PC-3 (cell line): ENCODE measurements at regions not wholly inside any gene's neighbourhood (a gene's known extent, or its start where the extent isn't known, plus 50 kb on each side); places are given as distances from the start of the nearest gene placed in this dataset.

Experiments
- ATAC-seq: fragments of 200-7000 bp; cut with Tn5 transposase; 2 replicates; pipeline ENCODE4 v1.9.1; 2020; ENCODE audit warnings: mild to moderate bottlenecking, moderate library complexity
- BruUV-seq: library from RNA; stranded (reverse); fragments of 400-500 nt; replicated peaks from 2 replicates; lab custom pipeline; 2021; lab: Mats Ljungman, UMichigan
- CTCF ChIA-PET: fragments of 300-600 bp; sonication (Branson Sonifier 250); formaldehyde crosslinking; loops from one replicate; lab custom pipeline; 2022; ENCODE audit warnings: antibody characterized with exemption; lab: Charles Lee
- POLR2A ChIA-PET: fragments of 300-600 bp; sonication (Branson Sonifier 250); formaldehyde crosslinking; loops from one replicate; lab custom pipeline; 2022; ENCODE audit warnings: antibody characterized with exemption; ENCODE audit not compliant: unreplicated experiment; lab: Charles Lee
- DNase-seq: peaks from one replicate; pipeline ENCODE4 v3.0.0-alpha.2; 2015
- H2AFZ ChIP-seq: fragments of 300-600 bp; sonication (generic); 2 replicates; pipeline ENCODE4 v1.6.0; 2016; ENCODE audit warnings: antibody characterized with exemption, low read length
- H3F3A ChIP-seq: fragments of 300-600 bp; sonication (generic); one replicate; pipeline ENCODE4 v1.6.0; 2017; ENCODE audit warnings: antibody characterized with exemption, low read length, control low read depth, mild to moderate bottlenecking; ENCODE audit not compliant: unreplicated experiment
- H3K27ac ChIP-seq: fragments of 300-600 bp; sonication (generic); 2 replicates; pipeline ENCODE4 v1.5.1; 2016; ENCODE audit warnings: mild to moderate bottlenecking, low read length
- H3K27me3 ChIP-seq: fragments of 300-600 bp; sonication (generic); 2 replicates; pipeline ENCODE4 v1.6.1; 2016; ENCODE audit warnings: low read length, mixed read lengths
- H3K36me3 ChIP-seq: fragments of 300-600 bp; sonication (generic); 2 replicates; pipeline ENCODE4 v1.6.1; 2016; ENCODE audit warnings: low read depth, mixed run types, low read length, mixed read lengths
- H3K4me1 ChIP-seq: fragments of 300-600 bp; sonication (generic); 2 replicates; pipeline ENCODE4 v1.5.1; 2016; ENCODE audit warnings: low read length; ENCODE audit not compliant: insufficient read depth
- H3K4me2 ChIP-seq: fragments of 300-600 bp; sonication (generic); 2 replicates; pipeline ENCODE4 v1.6.0; 2016; ENCODE audit warnings: low read length
- H3K4me3 ChIP-seq: fragments of 300-600 bp; sonication (generic); 2 replicates; pipeline ENCODE4 v1.5.1; 2016; ENCODE audit warnings: mild to moderate bottlenecking, low read length, mixed read lengths
- H3K79me2 ChIP-seq: fragments of 300-600 bp; sonication (generic); 2 replicates; pipeline ENCODE4 v1.6.1; 2017; ENCODE audit warnings: low read length, mixed read lengths
- H3K9ac ChIP-seq: fragments of 300-600 bp; sonication (generic); 2 replicates; pipeline ENCODE4 v1.6.0; 2016; ENCODE audit warnings: mild to moderate bottlenecking, low read length
- H3K9me2 ChIP-seq: fragments of 300-600 bp; sonication (generic); replicated peaks from 2 replicates; pipeline ENCODE4 v1.6.1; 2016; ENCODE audit warnings: mixed run types, low read length, mixed read lengths
- H3K9me3 ChIP-seq: fragments of 300-600 bp; sonication (generic); 2 replicates; pipeline ENCODE4 v1.6.1; 2016; ENCODE audit warnings: low read length, mixed read lengths
- H4K20me1 ChIP-seq: fragments of 300-600 bp; sonication (generic); 2 replicates; pipeline ENCODE4 v1.6.1; 2016; ENCODE audit warnings: low read length, mixed read lengths
- CTCF ChIP-seq: fragments of 300-600 bp; sonication (generic); conservative IDR thresholded peaks from 2 replicates; pipeline ENCODE4 v1.5.1; 2017; ENCODE audit warnings: antibody characterized with exemption, low read depth, mild to moderate bottlenecking, low read length
- EZH2 ChIP-seq: fragments of 300-600 bp; sonication (generic); IDR thresholded peaks from one replicate; pipeline ENCODE4 v1.6.1; 2017; ENCODE audit warnings: antibody characterized with exemption, mild to moderate bottlenecking, low read length; ENCODE audit not compliant: unreplicated experiment
- EZH2phosphoT487 ChIP-seq: fragments of 300-600 bp; sonication (generic); IDR thresholded peaks from 2 replicates; pipeline ENCODE4 v1.6.1; 2018; ENCODE audit warnings: mild to moderate bottlenecking, antibody characterized with exemption, low read length, borderline replicate concordance
- intact Hi-C: fragments of 100-400 bp; cut with micrococcal nuclease; formaldehyde crosslinking; loops from 2 replicates; pipeline ENCODE4 v1.9.0; 2023

GRCh38 chr1:228994676-228995594 is 259.7 kb downstream of the RHOU start:
- BruUV-seq, result no TSS peak
- DNase-seq, result no peak
- Histone ChIP-seq H3K36me3 (no peaks in the 10 kb centered on the region), H3K9ac (no peak overlapping the region), H3K9me2 (no peaks in the 10 kb centered on the region; the same call in 1 of the 2 replicates), H4K20me1 (no peaks in the 10 kb centered on the region), H3F3A (no peaks in the 10 kb centered on the region), H3K27me3 (peaks cover 81% of the 10 kb centered on the region), H2AFZ (no peak overlapping the region), H3K79me2 (no peaks in the 10 kb centered on the region), H3K27ac (no peak overlapping the region), H3K9me3 (no peaks in the 10 kb centered on the region), H3K4me2 (no peak overlapping the region), H3K4me3 (no peak overlapping the region), H3K4me1 (no peaks in the 10 kb centered on the region)
- POLR2A ChIA-PET, result no interaction called here
- CTCF ChIA-PET, result no interaction called here
- ATAC-seq, result no peak
- TF ChIP-seq EZH2phosphoT487 (no peak), EZH2 (no peak), CTCF (no peak)
- intact Hi-C loops, result no loop called here

GRCh38 chr1:228996281-228996680 is 261.0 kb downstream of the RHOU start:
- Histone ChIP-seq H3K9me3 (no peaks in the 10 kb centered on the region), H3K4me2 (no peak overlapping the region), H3K79me2 (no peaks in the 10 kb centered on the region), H4K20me1 (no peaks in the 10 kb centered on the region), H2AFZ (no peak overlapping the region), H3K9me2 (no peaks in the 10 kb centered on the region; the same call in 1 of the 2 replicates), H3F3A (no peaks in the 10 kb centered on the region), H3K4me3 (no peak overlapping the region), H3K4me1 (no peaks in the 10 kb centered on the region), H3K27me3 (peaks cover 71% of the 10 kb centered on the region), H3K27ac (no peak overlapping the region), H3K9ac (no peak overlapping the region), H3K36me3 (no peaks in the 10 kb centered on the region)
- CTCF ChIA-PET, result no interaction called here
- POLR2A ChIA-PET, result no interaction called here
- DNase-seq, result no peak
- TF ChIP-seq EZH2 (no peak), EZH2phosphoT487 (no peak), CTCF (no peak)
- BruUV-seq, result no TSS peak
- no peak for ATAC-seq
- intact Hi-C loops, result no loop called here

- Histone ChIP-seq H3F3A (no peaks in the 10 kb centered on the region), H3K36me3 (no peaks in the 10 kb centered on the region), H3K27ac (no peak overlapping the region), H3K27me3 (peaks cover 62% of the 10 kb centered on the region), H4K20me1 (no peaks in the 10 kb centered on the region), H3K79me2 (no peaks in the 10 kb centered on the region), H3K9me2 (no peaks in the 10 kb centered on the region; the same call in 1 of the 2 replicates), H2AFZ (no peak overlapping the region), H3K4me1 (no peaks in the 10 kb centered on the region), H3K9ac (no peak overlapping the region), H3K4me2 (no peak overlapping the region), H3K4me3 (no peak overlapping the region), H3K9me3 (no peaks in the 10 kb centered on the region)
- no TSS peak for BruUV-seq
- DNase-seq (no peak), ATAC-seq (no peak)
- ChIA-PET CTCF (no interaction called here), POLR2A (no interaction called here)
- TF ChIP-seq CTCF, result no peak
- TF ChIP-seq EZH2, result no peak
- no peak for TF ChIP-seq EZH2phosphoT487
- intact Hi-C loops, result no loop called here
Observed at GRCh38 chr1:228997721-228998144, 262.5 kb downstream of the RHOU start.
